GM23338 (cell line): ENCODE measurements at regions not wholly inside any gene's neighbourhood (a gene's known extent, or its start where the extent isn't known, plus 50 kb on each side); places are given as distances from the start of the nearest gene placed in this dataset.
A peak's percentile ranks its signal among the peaks of the same experiment; 100 is the strongest.

ENCODE experiments used
- ATAC-seq: fragments of 200-7000 bp; cut with Tn5 transposase; 3 replicates; pipeline ENCODE4 v1.9.1; 2020
- DNase-seq: peaks from one replicate; pipeline ENCODE4 v3.0.0-alpha.2; 2015; ENCODE audit warnings: low spot score
- H2AFZ ChIP-seq: fragments of 200-600 bp; sonication (generic); 2 replicates; pipeline ENCODE4 v1.8.0; 2016; ENCODE audit warnings: antibody characterized with exemption, mild to moderate bottlenecking, moderate library complexity
- H3F3A ChIP-seq: fragments of 200-600 bp; sonication (generic); replicated peaks from 2 replicates; pipeline ENCODE4 v1.8.0; 2017; ENCODE audit warnings: antibody characterized with exemption, mixed run types, low read depth
- H3K27ac ChIP-seq: fragments of 200-600 bp; sonication (generic); 2 replicates; pipeline ENCODE4 v1.6.1; 2016; ENCODE audit warnings: low read depth
- H3K27me3 ChIP-seq: fragments of 200-600 bp; sonication (generic); 2 replicates; pipeline ENCODE4 v1.8.0; 2016; ENCODE audit warnings: mild to moderate bottlenecking, mixed run types, moderate library complexity; ENCODE audit not compliant: insufficient read depth
- H3K36me3 ChIP-seq: fragments of 200-600 bp; sonication (generic); 2 replicates; pipeline ENCODE4 v1.8.0; 2016; ENCODE audit warnings: mild to moderate bottlenecking; ENCODE audit not compliant: insufficient read depth
- H3K4me1 ChIP-seq: fragments of 200-600 bp; sonication (generic); 2 replicates; pipeline ENCODE4 v1.8.0; 2016; ENCODE audit warnings: mild to moderate bottlenecking, moderate library complexity; ENCODE audit not compliant: insufficient read depth
- H3K4me2 ChIP-seq: fragments of 200-600 bp; sonication (generic); 2 replicates; pipeline ENCODE4 v1.7.1; 2017; ENCODE audit warnings: mixed run types
- H3K4me3 ChIP-seq: fragments of 200-600 bp; sonication (generic); 2 replicates; pipeline ENCODE4 v1.6.1; 2016; ENCODE audit warnings: mixed run types
- H3K79me2 ChIP-seq: fragments of 200-600 bp; sonication (generic); replicated peaks from 2 replicates; pipeline ENCODE4 v1.8.0; 2017; ENCODE audit warnings: mild to moderate bottlenecking; ENCODE audit not compliant: insufficient read depth
- H3K9me2 ChIP-seq: fragments of 200-600 bp; sonication (generic); 2 replicates; pipeline ENCODE4 v1.8.0; 2017; ENCODE audit not compliant: insufficient read depth
- H4K20me1 ChIP-seq: fragments of 200-600 bp; sonication (generic); replicated peaks from 2 replicates; pipeline ENCODE4 v1.8.0; 2017; ENCODE audit warnings: mild to moderate bottlenecking; ENCODE audit not compliant: insufficient read depth
- H3K27ac Mint-ChIP-seq: 2 replicates; pipeline ENCODE4 v1.8.0; 2020; ENCODE audit warnings: inconsistent platforms, mild to moderate bottlenecking, moderate library complexity, mixed read lengths
- H3K27me3 Mint-ChIP-seq: 3 replicates; pipeline ENCODE4 v1.8.0; 2022; ENCODE audit warnings: low read depth, mild to moderate bottlenecking, moderate library complexity, mixed read lengths, inconsistent platforms; ENCODE audit not compliant: insufficient read depth, poor library complexity
- H3K36me3 Mint-ChIP-seq: 3 replicates; pipeline ENCODE4 v1.8.0; 2021; ENCODE audit warnings: low read depth, mild to moderate bottlenecking, inconsistent platforms, moderate library complexity, mixed read lengths
- H3K4me1 Mint-ChIP-seq: 3 replicates; pipeline ENCODE4 v1.8.0; 2020; ENCODE audit warnings: mild to moderate bottlenecking, inconsistent platforms, mixed read lengths
- H3K4me3 Mint-ChIP-seq: 3 replicates; pipeline ENCODE4 v1.8.0; 2021; ENCODE audit warnings: moderate library complexity, mild to moderate bottlenecking, inconsistent platforms, mixed read lengths
- H3K9me3 Mint-ChIP-seq: 3 replicates; pipeline ENCODE4 v1.8.0; 2020; ENCODE audit warnings: moderate library complexity, mild to moderate bottlenecking, inconsistent platforms, mixed read lengths
- CREB1 ChIP-seq: fragments of 250-450 bp; sonication (Bioruptor Pico); IDR thresholded peaks from 2 replicates; pipeline ENCODE4 v1.5.0; 2020; ENCODE audit warnings: low read depth, mild to moderate bottlenecking, moderate library complexity
- CTCF ChIP-seq, 2 experiments: fragments of 200-600 bp in 1 of 2; sonication (generic) in 1 of 2; conservative IDR thresholded peaks; 2 replicates each; pipeline versions ENCODE4 v1.5.1 to v1.6.1; 2016 to 2017; ENCODE audit warnings: antibody characterized with exemption in 2 of 2, low read depth in 2 of 2, mild to moderate bottlenecking in 2 of 2, moderate library complexity in 1 of 2
- ETS1 ChIP-seq: IDR thresholded peaks from 2 replicates; pipeline ENCODE4 v1.6.1; 2016; ENCODE audit warnings: antibody characterized with exemption
- EZH2 ChIP-seq: fragments of 200-600 bp; sonication (generic); IDR thresholded peaks from one replicate; pipeline ENCODE4 v1.8.0; 2017; ENCODE audit warnings: antibody characterized with exemption, mild to moderate bottlenecking, low read depth; ENCODE audit not compliant: unreplicated experiment
- EZH2phosphoT487 ChIP-seq: fragments of 200-600 bp; sonication (generic); IDR thresholded peaks from one replicate; pipeline ENCODE4 v1.8.1; 2018; ENCODE audit warnings: antibody characterized with exemption; ENCODE audit not compliant: unreplicated experiment
- JUNB ChIP-seq: IDR thresholded peaks from one replicate; pipeline ENCODE4 v1.6.1; 2016; ENCODE audit warnings: antibody characterized with exemption; ENCODE audit not compliant: unreplicated experiment
- POLR2AphosphoS5 ChIP-seq: IDR thresholded peaks from 2 replicates; pipeline ENCODE4 v1.6.1; 2016; ENCODE audit warnings: antibody characterized with exemption, low read depth
- REST ChIP-seq: IDR thresholded peaks from one replicate; pipeline ENCODE4 v1.6.1; 2018; ENCODE audit warnings: antibody characterized with exemption; ENCODE audit not compliant: unreplicated experiment
- STAT1 ChIP-seq: IDR thresholded peaks from one replicate; pipeline ENCODE4 v1.6.1; 2016; ENCODE audit warnings: antibody characterized with exemption; ENCODE audit not compliant: unreplicated experiment
- ZNF114 ChIP-seq: fragments of 250-450 bp; sonication (Bioruptor Pico); IDR thresholded peaks from 2 replicates; pipeline ENCODE4 v1.5.0; 2020; ENCODE audit warnings: mild to moderate bottlenecking, moderate library complexity
- ZNF331 ChIP-seq: fragments of 250-450 bp; sonication (Bioruptor Pico); IDR thresholded peaks from 2 replicates; pipeline ENCODE4 v1.5.0; 2020; ENCODE audit warnings: low read depth, mild to moderate bottlenecking, moderate library complexity

GRCh38 chr2:176709149-176709951 is 440.1 kb downstream of the MTX2 start:
- H3K27ac Mint-ChIP-seq: no peak overlapping the region
- Histone ChIP-seq H3K27me3 (no peaks in the 10 kb centered on the region), H3K4me1 (no peaks in the 10 kb centered on the region; the same call in 1 of the 2 replicates), H3K36me3 (no peaks in the 10 kb centered on the region), H4K20me1 (no peaks in the 10 kb centered on the region), H3K4me2 (no peak overlapping the region), H3K9me2 (no peaks in the 10 kb centered on the region), H3K79me2 (no peaks in the 10 kb centered on the region), H3K4me3 (no peak overlapping the region), H3K27ac (no peak overlapping the region), H3F3A (no peaks in the 10 kb centered on the region), H2AFZ (peak overlapping the region; percentile 97)
- no peaks in the 10 kb centered on the region for H3K27me3 Mint-ChIP-seq
- peaks cover 4% of the 10 kb centered on the region; the same call in 2 of the 3 replicates for H3K4me1 Mint-ChIP-seq
- DNase-seq (no peak), ATAC-seq (no peak)
- TF ChIP-seq REST (no peak), ZNF114 (no peak), STAT1 (no peak)
- H3K9me3 Mint-ChIP-seq: no peaks in the 10 kb centered on the region
- H3K36me3 Mint-ChIP-seq: no peaks in the 10 kb centered on the region
- H3K4me3 Mint-ChIP-seq: no peak overlapping the region

- Mint-ChIP-seq H3K4me1 (peaks cover 2% of the 10 kb centered on the region; the same call in 2 of the 3 replicates), H3K27me3 (no peaks in the 10 kb centered on the region), H3K9me3 (no peaks in the 10 kb centered on the region), H3K36me3 (no peaks in the 10 kb centered on the region), H3K27ac (no peak overlapping the region), H3K4me3 (no peak overlapping the region)
- no peaks in the 10 kb centered on the region for H3K79me2 ChIP-seq
- H3K4me2 ChIP-seq: no peak overlapping the region
- H3K36me3 ChIP-seq: no peaks in the 10 kb centered on the region
- H3F3A ChIP-seq: no peaks in the 10 kb centered on the region
- H3K9me2 ChIP-seq: no peaks in the 10 kb centered on the region
- DNase-seq (no peak), ATAC-seq (no peak)
- H3K4me3 ChIP-seq: no peak overlapping the region
- peak overlapping the region; percentile 97 for H2AFZ ChIP-seq
- H3K27ac ChIP-seq: no peak overlapping the region
- no peaks in the 10 kb centered on the region; the same call in 1 of the 2 replicates for H3K4me1 ChIP-seq
- no peaks in the 10 kb centered on the region for H4K20me1 ChIP-seq
- no peaks in the 10 kb centered on the region for H3K27me3 ChIP-seq
- no peak for TF ChIP-seq EZH2
- TF ChIP-seq POLR2AphosphoS5: no peak
- TF ChIP-seq CREB1: no peak
- TF ChIP-seq CTCF (conservative IDR thresholded peaks at IDR 0.05; ENCODE audit: low read depth in 2 of 2): no peak
- no peak for TF ChIP-seq ETS1
- no peak for TF ChIP-seq ZNF331 (CRISPR knock-in tag)
- TF ChIP-seq JUNB: no peak
- no peak for TF ChIP-seq ZNF114
- no peak for TF ChIP-seq EZH2phosphoT487
Observed at GRCh38 chr2:176709991-176710390, 440.7 kb downstream of the MTX2 start.
